Liver (tissue), 8 donors: ENCODE measurements at regions not wholly inside any gene's neighbourhood (a gene's known extent, or its start where the extent isn't known, plus 50 kb on each side); places are given as distances from the start of the nearest gene placed in this dataset.

Source experiments
- DNase-seq: peaks from one replicate; pipeline ENCODE4 v3.0.0-alpha.2; 2017; ENCODE audit warnings: low spot score
- H3K27ac ChIP-seq, 2 donors: one replicate each; pipeline ENCODE4 v1.7.0; 2013; ENCODE audit warnings: inconsistent platforms in 2 of 2, low read length in 2 of 2, control low read depth in 1 of 2, low read depth in 1 of 2, mild to moderate bottlenecking in 1 of 2
- H3K27me3 ChIP-seq, 4 donors: one replicate each; pipeline versions ENCODE4 v1.6.1 to v1.7.0; 2013; ENCODE audit warnings: low read length in 3 of 4, inconsistent platforms in 1 of 4, mild to moderate bottlenecking in 1 of 4, moderate library complexity in 1 of 4; ENCODE audit not compliant: control insufficient read depth in 4 of 4, insufficient read depth in 4 of 4
- H3K36me3 ChIP-seq, 4 donors: one replicate each; pipeline versions ENCODE4 v1.6.1 to v1.7.0; 2013; ENCODE audit warnings: low read length in 3 of 4, mild to moderate bottlenecking in 3 of 4, low read depth in 1 of 4, moderate library complexity in 1 of 4; ENCODE audit not compliant: control insufficient read depth in 4 of 4, insufficient read depth in 3 of 4
- H3K4me1 ChIP-seq, 4 donors: one replicate each; pipeline versions ENCODE4 v1.6.1 to v1.7.0; 2013; ENCODE audit warnings: low read length in 3 of 4, mild to moderate bottlenecking in 3 of 4, moderate library complexity in 1 of 4; ENCODE audit not compliant: control insufficient read depth in 4 of 4, insufficient read depth in 4 of 4
- H3K4me3 ChIP-seq, 3 donors: one replicate each; pipeline versions ENCODE4 v1.6.1 to v1.7.0; 2013; ENCODE audit warnings: low read length in 3 of 3, control low read depth in 1 of 3, low read depth in 1 of 3, mild to moderate bottlenecking in 1 of 3
- H3K9ac ChIP-seq, 2 donors: one replicate each; pipeline ENCODE4 v1.7.0; 2013; ENCODE audit warnings: low read length in 2 of 2, mild to moderate bottlenecking in 2 of 2, moderate library complexity in 2 of 2, control low read depth in 1 of 2, low read depth in 1 of 2
- H3K9me3 ChIP-seq, 4 donors: one replicate each; pipeline versions ENCODE4 v1.6.1 to v1.7.0; 2013; ENCODE audit warnings: low read length in 3 of 4; ENCODE audit not compliant: control insufficient read depth in 4 of 4
- CTCF ChIP-seq: fragments of 150-350 bp; IDR thresholded peaks from 2 replicates; pipeline ENCODE4 v1.5.1; 2017; ENCODE audit warnings: improper control_type of control experiment, low read depth, low read length; ENCODE audit not compliant: missing input control
- GABPA ChIP-seq, 2 donors: IDR thresholded peaks in 1 of 2; conservative IDR thresholded peaks in 1 of 2; 2 replicates each; pipeline ENCODE4 v1.6.1; 2016; ENCODE audit warnings: antibody characterized with exemption in 2 of 2, mild to moderate bottlenecking in 1 of 2, moderate library complexity in 1 of 2
- HNF4A ChIP-seq, 2 donors: conservative IDR thresholded peaks; 2 replicates each; pipeline ENCODE4 v1.6.1; 2016; ENCODE audit warnings: antibody characterized with exemption in 2 of 2, mild to moderate bottlenecking in 2 of 2
- JUND ChIP-seq, 2 donors: IDR thresholded peaks; 2 replicates each; pipeline ENCODE4 v1.6.1; 2016; ENCODE audit warnings: antibody characterized with exemption in 2 of 2
- NR2F2 ChIP-seq: IDR thresholded peaks from 2 replicates; pipeline ENCODE4 v1.6.1; 2016; ENCODE audit warnings: antibody characterized with exemption
- RAD21 ChIP-seq, 2 donors: IDR thresholded peaks; 2 replicates each; pipeline ENCODE4 v1.6.1; 2016; ENCODE audit warnings: antibody characterized with exemption in 2 of 2, mild to moderate bottlenecking in 2 of 2
- RXRA ChIP-seq, 2 donors: IDR thresholded peaks; 2 replicates each; pipeline ENCODE4 v1.6.1; 2017 to 2018; ENCODE audit warnings: antibody characterized with exemption in 2 of 2, mild to moderate bottlenecking in 1 of 2
- TAF1 ChIP-seq: conservative IDR thresholded peaks from 2 replicates; pipeline ENCODE4 v1.6.1; 2016; ENCODE audit warnings: antibody characterized with exemption, mild to moderate bottlenecking
- YY1 ChIP-seq: IDR thresholded peaks from 2 replicates; pipeline ENCODE4 v1.6.1; 2016; ENCODE audit warnings: antibody characterized with exemption, mild to moderate bottlenecking
- WGBS: extraction: QIAGEN DNeasy Blood & Tissue Kit; methylation state at CpG from one replicate; pipeline ENCODE4 v1.1.7; 2013; 5-methylcytosine and 5-hydroxymethylcytosine counted together
- TF ChIP-seq, protein P1 (sequence below): IDR thresholded peaks from 2 replicates; pipeline ENCODE4 v1.6.1; 2016; ENCODE audit warnings: antibody characterized with exemption
- TF ChIP-seq, protein P2 (sequence below): IDR thresholded peaks from 2 replicates; pipeline ENCODE4 v1.6.1; 2016; ENCODE audit warnings: antibody characterized with exemption, mild to moderate bottlenecking
- donor health status: healthy.
- donor health status: healthy.
- donor health status: healthy.
- donor health status: healthy.
- donor health status: healthy.

GRCh38 chr16:51818342-51818944 lies 667.4 kb upstream of the SALL1 start:
- peak; percentile 36 for DNase-seq
- no peak for TF ChIP-seq JUND (IDR thresholded peaks at IDR 0.05)
- TF ChIP-seq RXRA (IDR thresholded peaks at IDR 0.05): peak in 1 of 2 donors; percentile 11
- TF ChIP-seq RAD21 (IDR thresholded peaks at IDR 0.05): peak; percentile 81 to 85
- TF ChIP-seq GABPA (IDR thresholded peaks at IDR 0.05 in 1 of 2, conservative IDR thresholded peaks at IDR 0.05 in 1 of 2): no peak
- TF ChIP-seq HNF4A (conservative IDR thresholded peaks at IDR 0.05): peak in 1 of 2 donors; percentile 28
- peak; percentile 60 for TF ChIP-seq CTCF
- TF ChIP-seq NR2F2: no peak
- TF ChIP-seq, protein P1, sequence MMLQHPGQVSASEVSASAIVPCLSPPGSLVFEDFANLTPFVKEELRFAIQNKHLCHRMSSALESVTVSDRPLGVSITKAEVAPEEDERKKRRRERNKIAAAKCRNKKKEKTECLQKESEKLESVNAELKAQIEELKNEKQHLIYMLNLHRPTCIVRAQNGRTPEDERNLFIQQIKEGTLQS: no peak
- Histone ChIP-seq H3K4me1 (peaks cover 0 to 6% (median 1%) of the 10 kb centered on the region in 4 donors), H3K9ac (no peak overlapping the region), H3K27me3 (no peaks in the 10 kb centered on the region), H3K36me3 (no peaks in the 10 kb centered on the region), H3K9me3 (peaks cover 0 to 2% (median 0%) of the 10 kb centered on the region in 4 donors), H3K4me3 (no peak overlapping the region), H3K27ac (no peak overlapping the region)
- 35% methylated on average over 4 of the region's 4 CpGs for WGBS

DNA sequence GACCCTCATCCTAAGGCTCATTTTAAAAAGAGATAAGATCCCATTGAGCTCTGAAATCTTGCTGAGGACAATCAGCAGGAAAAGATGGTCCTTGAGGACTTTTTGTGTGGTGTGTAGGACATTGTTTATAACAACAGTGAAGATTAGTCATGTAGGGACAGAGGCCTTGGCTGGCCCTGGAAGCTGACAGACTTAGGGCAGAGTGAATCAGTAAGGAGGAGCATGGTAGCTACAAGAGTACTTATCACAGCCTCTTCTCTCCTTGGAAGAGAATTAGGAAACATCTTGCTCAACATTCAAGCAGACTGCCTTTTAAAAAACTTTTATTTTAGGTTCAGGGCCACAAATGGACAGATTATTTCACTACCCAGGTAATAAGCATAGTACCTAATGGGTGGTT lies 665.9 kb upstream of the SALL1 start:
- H3K36me3 ChIP-seq: no peaks in the 10 kb centered on the region
- H3K9ac ChIP-seq: no peak overlapping the region
- DNase-seq: no peak
- H3K9me3 ChIP-seq: peaks cover 0 to 2% (median 0%) of the 10 kb centered on the region in 4 donors
- no peak overlapping the region for H3K4me3 ChIP-seq
- no peak overlapping the region for H3K27ac ChIP-seq
- TF ChIP-seq YY1: no peak
- H3K27me3 ChIP-seq: no peaks in the 10 kb centered on the region
- H3K4me1 ChIP-seq: peaks cover 0 to 6% (median 1%) of the 10 kb centered on the region in 4 donors

DNA sequence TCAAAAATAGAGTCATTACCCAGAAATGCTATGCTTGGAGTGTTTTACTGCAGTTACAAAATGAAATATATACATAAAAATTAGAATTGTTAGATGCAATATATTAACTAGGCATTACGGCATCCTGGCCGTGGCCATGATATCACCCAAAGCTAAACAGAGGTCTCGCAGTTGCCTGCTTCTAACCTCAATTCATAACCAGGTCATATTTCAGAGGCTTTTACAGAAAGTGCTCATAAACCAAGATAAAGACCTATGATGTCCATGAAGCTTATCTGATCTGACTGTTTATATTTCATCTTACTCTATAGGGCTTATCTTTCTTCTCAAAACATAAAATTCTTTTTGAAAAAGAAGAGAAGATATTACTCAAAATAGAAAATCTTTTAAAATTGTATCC lies 664.5 kb upstream of the SALL1 start:
- no peak overlapping the region for H3K4me3 ChIP-seq
- no peaks in the 10 kb centered on the region for H3K4me1 ChIP-seq
- DNase-seq: no peak
- H3K9me3 ChIP-seq: peaks cover 0 to 2% (median 0%) of the 10 kb centered on the region in 4 donors
- H3K27ac ChIP-seq: no peak overlapping the region
- no peak overlapping the region for H3K9ac ChIP-seq
- TF ChIP-seq, protein P2, sequence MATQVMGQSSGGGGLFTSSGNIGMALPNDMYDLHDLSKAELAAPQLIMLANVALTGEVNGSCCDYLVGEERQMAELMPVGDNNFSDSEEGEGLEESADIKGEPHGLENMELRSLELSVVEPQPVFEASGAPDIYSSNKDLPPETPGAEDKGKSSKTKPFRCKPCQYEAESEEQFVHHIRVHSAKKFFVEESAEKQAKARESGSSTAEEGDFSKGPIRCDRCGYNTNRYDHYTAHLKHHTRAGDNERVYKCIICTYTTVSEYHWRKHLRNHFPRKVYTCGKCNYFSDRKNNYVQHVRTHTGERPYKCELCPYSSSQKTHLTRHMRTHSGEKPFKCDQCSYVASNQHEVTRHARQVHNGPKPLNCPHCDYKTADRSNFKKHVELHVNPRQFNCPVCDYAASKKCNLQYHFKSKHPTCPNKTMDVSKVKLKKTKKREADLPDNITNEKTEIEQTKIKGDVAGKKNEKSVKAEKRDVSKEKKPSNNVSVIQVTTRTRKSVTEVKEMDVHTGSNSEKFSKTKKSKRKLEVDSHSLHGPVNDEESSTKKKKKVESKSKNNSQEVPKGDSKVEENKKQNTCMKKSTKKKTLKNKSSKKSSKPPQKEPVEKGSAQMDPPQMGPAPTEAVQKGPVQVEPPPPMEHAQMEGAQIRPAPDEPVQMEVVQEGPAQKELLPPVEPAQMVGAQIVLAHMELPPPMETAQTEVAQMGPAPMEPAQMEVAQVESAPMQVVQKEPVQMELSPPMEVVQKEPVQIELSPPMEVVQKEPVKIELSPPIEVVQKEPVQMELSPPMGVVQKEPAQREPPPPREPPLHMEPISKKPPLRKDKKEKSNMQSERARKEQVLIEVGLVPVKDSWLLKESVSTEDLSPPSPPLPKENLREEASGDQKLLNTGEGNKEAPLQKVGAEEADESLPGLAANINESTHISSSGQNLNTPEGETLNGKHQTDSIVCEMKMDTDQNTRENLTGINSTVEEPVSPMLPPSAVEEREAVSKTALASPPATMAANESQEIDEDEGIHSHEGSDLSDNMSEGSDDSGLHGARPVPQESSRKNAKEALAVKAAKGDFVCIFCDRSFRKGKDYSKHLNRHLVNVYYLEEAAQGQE: no peak
- TF ChIP-seq CTCF (no peak), HNF4A (conservative IDR thresholded peaks at IDR 0.05) (no peak), TAF1 (no peak), YY1 (no peak), NR2F2 (no peak)
- TF ChIP-seq, protein P1: no peak
- WGBS: 79% methylated on average over 3 of the region's 3 CpGs
- H3K36me3 ChIP-seq: no peaks in the 10 kb centered on the region
- no peaks in the 10 kb centered on the region for H3K27me3 ChIP-seq
